Right atrium auricular region (tissue), 2 donors: ENCODE measurements at regions not wholly inside any gene's neighbourhood (a gene's known extent, or its start where the extent isn't known, plus 50 kb on each side); places are given as distances from the start of the nearest gene placed in this dataset.

Source experiments
- DNase-seq: peaks from one replicate; pipeline ENCODE4 v3.0.0-alpha.2; 2019; ENCODE audit warnings: low spot score
- H3K27ac ChIP-seq, 2 donors: fragments of 200-600 bp; sonication (generic); 1 replicate in 1 of 2; 2 replicates in 1 of 2; pipeline ENCODE4 v1.5.1; 2016 to 2019
- H3K27me3 ChIP-seq, 2 donors: fragments of 200-600 bp; sonication (generic); one replicate each; pipeline versions ENCODE4 v1.5.1 to v1.6.0; 2017 to 2019
- H3K36me3 ChIP-seq: fragments of 200-600 bp; sonication (generic); one replicate; pipeline ENCODE4 v1.5.1; 2016
- H3K4me1 ChIP-seq, 2 donors: fragments of 200-600 bp; sonication (generic); one replicate each; pipeline versions ENCODE4 v1.5.1 to v1.6.0; 2017 to 2019
- H3K4me3 ChIP-seq, 2 donors: fragments of 200-600 bp; sonication (generic); 1 replicate in 1 of 2; 2 replicates in 1 of 2; pipeline ENCODE4 v1.5.1; 2017 to 2019; ENCODE audit warnings: mild to moderate bottlenecking in 1 of 2, moderate library complexity in 1 of 2
- H3K9me3 ChIP-seq, 2 donors: fragments of 200-600 bp; sonication (generic); one replicate each; pipeline ENCODE4 v1.5.1; 2019
- TF ChIP-seq, protein P1 (sequence below), 2 donors: fragments of 200-600 bp; sonication (generic); IDR thresholded peaks; one replicate each; pipeline ENCODE4 v1.5.1; 2019; ENCODE audit warnings: antibody characterized with exemption in 2 of 2

DNA sequence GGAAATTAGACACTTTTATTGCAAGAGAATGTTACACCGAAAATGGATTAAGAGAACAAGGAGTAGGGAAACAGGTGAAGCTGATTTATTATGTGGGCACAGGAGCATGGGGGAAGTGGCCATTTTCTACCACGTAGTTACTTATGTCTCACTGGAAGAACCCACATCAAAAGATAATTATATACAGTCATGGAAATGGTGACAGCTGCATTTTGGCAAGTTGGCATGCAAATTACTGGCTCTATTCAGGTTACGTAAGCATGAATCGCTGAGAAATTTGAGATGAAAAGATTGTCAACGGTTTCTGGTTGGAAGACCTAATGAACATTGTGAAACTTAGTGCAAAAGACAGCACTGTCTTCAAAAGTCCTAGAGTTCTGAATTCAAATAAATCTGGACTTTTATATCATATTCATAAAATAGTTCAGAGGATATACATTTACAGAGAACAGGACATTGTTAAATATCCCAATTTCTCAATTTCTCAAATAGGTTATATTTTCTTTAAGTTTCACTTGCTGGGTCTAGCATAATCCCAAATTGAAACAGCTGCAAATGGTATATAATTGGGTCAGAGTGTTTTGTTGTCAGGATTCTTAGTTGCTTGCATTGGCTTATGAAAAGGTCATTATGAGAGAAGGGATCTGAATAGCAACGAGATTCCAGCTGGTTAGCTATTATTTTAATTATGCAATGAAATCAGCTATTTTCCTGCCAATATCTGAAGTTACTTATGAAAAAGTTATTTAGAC, 567.8 kb downstream of the ZPLD1 start:
- H3K36me3 ChIP-seq, result no peaks in the 10 kb centered on the region
- H3K27me3 ChIP-seq, result no peaks in the 10 kb centered on the region
- no peak overlapping the region for H3K27ac ChIP-seq
- no peaks in the 10 kb centered on the region for H3K4me1 ChIP-seq
- no peaks in the 10 kb centered on the region for H3K9me3 ChIP-seq
- TF ChIP-seq, protein P1, sequence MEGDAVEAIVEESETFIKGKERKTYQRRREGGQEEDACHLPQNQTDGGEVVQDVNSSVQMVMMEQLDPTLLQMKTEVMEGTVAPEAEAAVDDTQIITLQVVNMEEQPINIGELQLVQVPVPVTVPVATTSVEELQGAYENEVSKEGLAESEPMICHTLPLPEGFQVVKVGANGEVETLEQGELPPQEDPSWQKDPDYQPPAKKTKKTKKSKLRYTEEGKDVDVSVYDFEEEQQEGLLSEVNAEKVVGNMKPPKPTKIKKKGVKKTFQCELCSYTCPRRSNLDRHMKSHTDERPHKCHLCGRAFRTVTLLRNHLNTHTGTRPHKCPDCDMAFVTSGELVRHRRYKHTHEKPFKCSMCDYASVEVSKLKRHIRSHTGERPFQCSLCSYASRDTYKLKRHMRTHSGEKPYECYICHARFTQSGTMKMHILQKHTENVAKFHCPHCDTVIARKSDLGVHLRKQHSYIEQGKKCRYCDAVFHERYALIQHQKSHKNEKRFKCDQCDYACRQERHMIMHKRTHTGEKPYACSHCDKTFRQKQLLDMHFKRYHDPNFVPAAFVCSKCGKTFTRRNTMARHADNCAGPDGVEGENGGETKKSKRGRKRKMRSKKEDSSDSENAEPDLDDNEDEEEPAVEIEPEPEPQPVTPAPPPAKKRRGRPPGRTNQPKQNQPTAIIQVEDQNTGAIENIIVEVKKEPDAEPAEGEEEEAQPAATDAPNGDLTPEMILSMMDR (IDR thresholded peaks at IDR 0.05), result no peak
- DNase-seq, result no peak
- H3K4me3 ChIP-seq, result no peak overlapping the region

DNA sequence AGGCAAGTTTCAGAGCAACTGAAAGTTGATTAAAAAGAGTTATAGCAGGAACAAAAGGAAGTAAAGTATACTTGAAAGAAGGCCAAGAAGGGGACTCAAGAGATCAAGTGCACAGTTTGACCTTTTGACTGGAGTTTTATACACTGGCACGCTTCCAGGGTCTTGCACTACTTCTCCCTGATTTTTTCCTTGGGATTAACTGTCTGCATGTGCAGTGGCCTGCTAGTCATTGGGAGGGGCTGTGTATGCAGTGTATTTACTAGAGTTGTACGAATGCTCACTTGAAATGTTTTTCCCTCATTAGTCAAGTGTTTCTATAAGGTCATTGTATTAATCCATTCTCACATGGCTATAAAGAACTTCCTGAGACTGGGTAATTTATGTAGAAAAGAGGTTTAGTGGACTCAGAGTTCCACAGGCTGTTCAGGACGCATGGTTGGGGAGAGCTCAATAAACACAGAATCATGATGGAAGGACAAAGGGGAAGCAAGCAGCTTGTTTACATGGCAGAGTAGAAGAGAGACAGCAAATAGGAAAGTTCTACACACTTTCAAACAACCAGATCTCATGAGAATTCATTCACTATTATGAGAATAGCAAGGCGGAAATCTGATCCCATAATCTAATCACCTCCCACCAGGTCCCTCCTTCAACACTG, 571.8 kb downstream of the ZPLD1 start:
- no peak overlapping the region for H3K27ac ChIP-seq
- no peaks in the 10 kb centered on the region for H3K4me1 ChIP-seq
- H3K9me3 ChIP-seq, result no peaks in the 10 kb centered on the region
- TF ChIP-seq, protein P1 (IDR thresholded peaks at IDR 0.05), result no peak
- H3K27me3 ChIP-seq, result no peaks in the 10 kb centered on the region
- DNase-seq, result no peak
- no peaks in the 10 kb centered on the region for H3K36me3 ChIP-seq
- no peak overlapping the region for H3K4me3 ChIP-seq

DNA sequence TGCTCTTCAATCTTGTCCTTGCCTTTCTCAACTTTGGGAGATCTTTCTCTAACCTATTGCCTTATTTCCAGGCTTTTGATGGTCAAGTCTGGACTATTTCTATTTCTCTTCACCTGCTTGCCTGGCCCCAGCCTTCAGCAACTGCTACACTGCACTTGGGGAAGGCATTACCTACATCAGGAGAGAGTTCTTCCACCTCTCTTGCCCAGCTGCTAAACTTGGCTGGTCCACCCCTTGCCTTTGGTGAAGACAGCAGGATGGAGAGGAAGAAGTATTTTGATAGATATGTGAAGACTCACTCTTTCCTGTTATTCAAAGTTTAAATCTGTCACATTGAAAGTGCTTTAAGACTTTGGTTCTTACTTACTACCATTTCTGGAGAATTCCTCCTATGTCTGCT, 574.8 kb downstream of the ZPLD1 start:
- no peak overlapping the region for H3K27ac ChIP-seq
- H3K27me3 ChIP-seq, result no peaks in the 10 kb centered on the region
- no peaks in the 10 kb centered on the region for H3K36me3 ChIP-seq
- no peaks in the 10 kb centered on the region for H3K9me3 ChIP-seq
- TF ChIP-seq, protein P1 (IDR thresholded peaks at IDR 0.05), result no peak
- no peak for DNase-seq
- no peak overlapping the region for H3K4me3 ChIP-seq
- no peaks in the 10 kb centered on the region for H3K4me1 ChIP-seq

DNA sequence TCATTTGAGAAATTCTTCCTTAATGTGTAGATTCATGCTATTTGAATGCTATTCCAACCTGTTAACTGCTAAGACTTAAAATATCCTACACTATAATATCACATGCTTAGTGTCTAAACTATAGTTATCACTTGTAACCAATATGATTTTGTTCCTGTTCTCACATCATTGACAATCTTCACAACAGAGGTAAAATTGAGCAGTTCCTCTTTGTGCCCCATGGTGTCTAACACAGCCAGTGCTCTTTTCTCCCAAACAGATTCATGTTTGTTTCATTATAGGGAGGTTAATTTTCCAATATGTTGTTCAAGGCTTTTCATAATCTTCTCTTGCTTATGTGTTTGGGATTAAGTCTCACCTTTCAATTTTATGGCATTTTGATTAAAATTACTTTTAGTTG, 591.1 kb downstream of the ZPLD1 start:
- no peak for DNase-seq
- Histone ChIP-seq H3K9me3 (no peaks in the 10 kb centered on the region), H3K27me3 (no peaks in the 10 kb centered on the region), H3K36me3 (no peaks in the 10 kb centered on the region), H3K4me1 (no peaks in the 10 kb centered on the region), H3K27ac (no peak overlapping the region), H3K4me3 (no peak overlapping the region)
- TF ChIP-seq, protein P1 (IDR thresholded peaks at IDR 0.05), result no peak

DNA sequence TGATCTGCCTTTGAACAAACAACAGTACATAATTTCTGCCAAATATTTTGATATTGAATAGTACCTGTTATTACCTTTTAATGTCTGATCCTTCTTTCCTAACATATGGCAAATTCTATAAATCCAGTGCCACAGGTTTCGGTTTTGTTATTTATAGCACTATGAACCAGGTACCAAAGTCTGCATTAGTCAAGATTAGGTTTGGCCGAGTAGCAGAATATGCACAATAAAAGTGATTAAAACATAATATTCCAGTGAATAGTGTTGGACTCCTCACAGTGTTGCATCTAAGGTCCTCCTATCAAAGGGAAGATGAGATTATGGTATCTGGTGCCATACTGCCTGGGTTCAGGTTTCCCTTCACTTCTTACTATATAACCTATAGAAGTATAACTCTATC, 599.0 kb downstream of the ZPLD1 start:
- Histone ChIP-seq H3K9me3 (no peaks in the 10 kb centered on the region), H3K36me3 (no peaks in the 10 kb centered on the region), H3K27ac (no peak overlapping the region), H3K27me3 (no peaks in the 10 kb centered on the region), H3K4me1 (no peaks in the 10 kb centered on the region), H3K4me3 (no peak overlapping the region)
- no peak for DNase-seq
- TF ChIP-seq, protein P1 (IDR thresholded peaks at IDR 0.05), result no peak
